HG03066 (cell line): ENCODE measurements at regions not wholly inside any gene's neighbourhood (a gene's known extent, or its start where the extent isn't known, plus 50 kb on each side); places are given as distances from the start of the nearest gene placed in this dataset.
"Not testable (repeated sequence)": the region's sequence is repeated elsewhere in the genome, so short reads cannot be mapped to it uniquely, and the experiment has no call there.

Source experiments
- ATAC-seq: cut with Tn5 transposase; IDR thresholded peaks from one replicate; pipeline ENCODE4 v1.9.1; 2021; ENCODE audit warnings: low read depth; ENCODE audit not compliant: unreplicated experiment

DNA sequence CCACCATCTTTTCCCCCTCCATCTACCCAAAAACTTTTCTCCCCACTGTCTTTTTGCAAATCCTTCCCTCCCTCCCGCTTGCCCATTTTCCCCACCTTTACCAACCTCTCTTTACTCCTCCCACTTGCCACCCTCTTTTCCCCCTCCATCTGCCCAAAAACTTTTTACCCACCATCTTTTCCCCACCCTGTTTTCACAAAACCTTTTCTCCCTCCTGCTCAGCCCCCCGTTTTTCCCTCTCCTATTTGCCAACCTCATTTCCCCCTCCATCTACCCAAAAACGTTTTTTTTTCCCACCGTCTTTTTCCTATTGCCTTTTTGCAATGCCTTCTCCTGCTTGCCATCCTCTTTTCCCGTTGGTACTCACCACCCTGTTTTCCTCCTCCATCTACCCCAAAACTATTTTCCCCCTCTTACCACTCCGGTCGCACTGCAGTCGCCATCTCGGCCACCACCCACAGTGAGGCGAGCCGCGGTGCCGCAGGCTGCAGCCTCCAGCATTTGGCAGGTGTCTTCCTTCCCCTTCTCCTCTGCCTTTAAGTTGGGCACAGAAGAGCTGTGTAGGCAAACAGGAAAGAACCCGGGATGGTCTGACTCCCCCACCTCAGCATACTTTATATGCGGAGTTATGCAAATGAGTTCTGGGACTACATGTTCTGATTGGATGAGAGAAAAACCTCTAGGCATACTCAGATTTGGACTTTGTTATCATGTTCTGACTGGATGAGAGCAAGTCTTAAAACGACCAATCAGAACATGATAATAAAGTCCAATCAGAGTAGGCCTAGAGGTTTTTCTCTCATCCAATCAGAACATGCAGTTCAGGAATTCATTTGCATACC is 121.2 kb upstream of the VPREB1 start:
- no peak for ATAC-seq

DNA sequence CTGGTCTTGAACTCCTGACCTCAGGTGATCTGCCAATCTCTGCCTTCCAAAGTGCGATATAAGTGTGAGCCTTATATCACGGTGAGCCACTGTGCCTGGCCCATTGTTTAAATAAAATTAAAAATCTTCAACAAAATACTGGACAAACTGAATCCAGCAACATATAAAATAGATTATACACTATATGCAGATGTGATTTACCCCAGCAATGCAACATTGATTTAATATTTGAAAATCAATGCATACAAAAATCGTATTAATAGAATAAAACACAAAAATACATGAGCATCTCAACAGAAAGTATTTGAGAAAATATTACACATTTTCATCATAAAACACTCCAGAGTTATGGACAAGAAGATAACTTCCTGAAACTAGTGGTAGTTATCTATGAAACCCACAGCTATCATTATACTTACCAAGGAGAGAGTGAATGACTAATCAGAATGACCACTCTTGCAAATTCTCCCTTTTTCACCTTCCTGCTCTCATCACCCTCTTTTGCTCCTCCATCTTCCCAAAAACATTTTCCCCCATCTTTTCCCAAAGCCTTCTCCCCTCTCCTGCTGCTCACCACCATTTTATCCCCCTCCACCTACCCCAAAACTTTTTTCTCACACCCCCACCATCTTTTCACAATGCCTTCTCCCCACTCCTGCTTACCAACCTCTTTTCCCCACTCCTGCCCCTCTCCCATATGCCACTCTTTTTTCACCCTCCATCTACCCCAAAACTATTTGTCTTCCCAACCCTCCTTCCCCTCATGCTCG is 122.1 kb upstream of the VPREB1 start:
- ATAC-seq = no peak

DNA sequence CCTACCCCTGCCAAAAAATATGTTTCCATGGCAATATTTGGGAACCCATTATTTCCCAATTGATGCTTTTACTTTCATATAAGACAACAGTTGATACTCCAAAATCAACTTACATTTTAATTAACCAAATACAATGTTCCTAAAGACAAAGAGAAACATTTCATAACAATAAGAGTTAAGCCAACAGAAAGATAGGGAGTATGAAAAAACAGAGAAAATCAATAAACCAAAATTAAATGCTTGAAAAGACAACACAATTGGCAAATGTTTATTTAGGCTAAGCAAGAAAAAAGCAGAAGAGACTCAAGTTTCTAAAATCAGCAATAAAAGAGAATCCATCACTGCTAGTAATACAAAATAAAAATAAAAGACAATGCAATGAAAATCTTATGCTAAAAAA is 123.1 kb upstream of the VPREB1 start:
- no peak for ATAC-seq

DNA sequence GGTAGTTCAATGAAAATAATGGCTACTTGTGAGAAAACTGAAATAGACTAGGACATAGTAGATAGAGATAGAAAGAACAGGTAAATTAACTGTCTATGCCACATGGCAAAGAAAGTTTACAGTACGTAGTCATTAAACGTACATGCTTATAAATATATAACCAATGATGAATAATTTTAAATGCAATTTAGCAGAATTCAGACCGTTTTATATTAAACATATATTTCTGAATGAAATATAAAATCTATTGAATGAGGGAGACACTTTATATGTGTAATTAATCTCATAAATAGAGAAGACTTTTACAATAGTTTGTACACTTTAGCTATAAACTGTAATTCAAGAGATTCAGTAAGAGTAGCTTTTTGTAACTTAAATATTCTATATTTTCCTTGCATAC is 124.4 kb upstream of the VPREB1 start:
- no peak for ATAC-seq

DNA sequence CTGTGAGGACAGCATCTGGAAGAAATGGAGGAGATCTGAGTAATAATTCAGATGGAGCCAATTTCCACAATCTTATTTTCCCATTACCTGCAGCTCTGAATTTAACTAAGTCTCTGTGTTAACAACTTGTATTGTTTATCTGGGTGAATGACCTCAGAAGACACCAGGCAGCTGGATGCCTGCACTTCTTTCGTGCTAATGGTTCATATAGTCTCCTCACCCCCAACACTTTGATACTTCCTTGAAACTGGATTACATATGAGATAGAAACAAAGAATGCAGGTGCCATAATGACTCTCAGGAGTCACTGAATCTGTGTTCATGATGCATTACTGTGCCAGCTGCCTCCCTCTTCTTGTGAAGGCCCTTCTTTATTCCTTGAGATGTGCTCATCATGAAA is 125.6 kb upstream of the VPREB1 start:
- ATAC-seq = no peak

DNA sequence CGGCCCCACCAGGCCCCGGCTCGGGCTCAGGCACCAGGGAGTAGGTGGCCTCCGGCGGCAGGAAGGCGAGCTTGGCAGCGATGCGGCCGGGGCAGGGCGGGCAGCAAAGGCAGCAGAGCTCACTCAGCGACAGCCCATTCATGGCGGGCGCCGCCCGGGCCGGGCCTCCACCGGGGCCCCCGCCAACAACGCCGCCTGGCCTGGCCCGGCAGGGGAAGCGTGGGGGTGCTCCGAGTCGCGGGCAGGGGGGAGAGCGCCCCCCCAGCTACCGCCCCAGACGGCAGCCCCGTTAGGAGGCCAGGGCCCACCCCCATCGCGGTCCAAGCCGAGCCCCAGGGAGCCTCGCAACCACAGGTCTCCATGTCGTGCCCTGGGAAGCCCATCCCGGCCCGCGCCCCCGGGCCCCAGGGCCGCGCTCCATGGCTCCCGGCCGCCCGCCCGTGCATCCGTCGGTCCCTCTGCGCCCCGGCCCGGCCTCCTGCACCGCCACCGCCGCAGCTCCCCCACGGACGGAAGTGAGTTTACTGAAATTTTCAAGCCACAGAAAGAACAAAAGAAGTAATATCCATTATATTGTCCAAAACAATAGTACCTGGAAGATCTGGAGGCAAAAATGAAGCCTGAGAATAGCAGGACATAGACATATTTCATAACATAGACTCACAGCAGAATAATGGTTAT is 126.6 kb upstream of the VPREB1 start:
- ATAC-seq = not testable (repeated sequence)

DNA sequence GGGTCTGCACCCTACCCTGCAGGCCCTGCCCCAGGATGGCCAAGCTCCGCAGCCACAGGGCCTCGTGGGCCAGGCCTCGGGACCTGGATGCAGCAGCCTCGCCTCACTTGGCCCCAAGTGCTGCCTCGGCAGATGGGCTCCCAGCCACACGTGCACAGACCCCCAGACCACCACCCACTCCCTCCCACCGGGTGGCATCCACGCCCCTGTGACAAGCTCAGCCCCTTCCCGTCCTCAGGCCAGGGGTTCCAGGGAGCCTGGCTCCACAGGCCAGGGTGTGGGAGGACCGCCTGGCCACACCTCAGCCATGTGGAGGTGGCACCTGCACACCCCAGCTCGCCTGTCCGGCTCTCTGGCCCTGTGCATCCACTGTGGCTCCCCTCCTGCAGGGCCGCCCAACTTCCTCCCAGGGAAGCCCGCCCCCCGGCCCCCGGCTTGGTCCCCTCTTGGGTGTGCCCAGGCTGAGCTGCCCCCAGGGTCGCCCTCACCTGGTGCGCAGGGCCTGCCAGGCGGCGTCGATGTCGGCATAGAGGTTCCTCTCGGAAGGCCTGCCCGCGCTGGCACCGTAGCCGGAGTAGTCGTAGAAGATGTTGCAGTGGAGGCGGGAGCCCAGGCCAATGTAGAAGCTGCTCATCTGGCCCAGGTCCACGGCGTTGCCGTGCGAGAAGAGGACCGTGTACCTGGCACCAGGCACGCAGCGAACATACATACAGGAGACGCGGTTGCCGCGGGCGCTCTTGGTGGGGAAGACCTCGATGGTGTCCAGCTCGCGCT is 127.4 kb upstream of the VPREB1 start:
- ATAC-seq = not testable (repeated sequence)

DNA sequence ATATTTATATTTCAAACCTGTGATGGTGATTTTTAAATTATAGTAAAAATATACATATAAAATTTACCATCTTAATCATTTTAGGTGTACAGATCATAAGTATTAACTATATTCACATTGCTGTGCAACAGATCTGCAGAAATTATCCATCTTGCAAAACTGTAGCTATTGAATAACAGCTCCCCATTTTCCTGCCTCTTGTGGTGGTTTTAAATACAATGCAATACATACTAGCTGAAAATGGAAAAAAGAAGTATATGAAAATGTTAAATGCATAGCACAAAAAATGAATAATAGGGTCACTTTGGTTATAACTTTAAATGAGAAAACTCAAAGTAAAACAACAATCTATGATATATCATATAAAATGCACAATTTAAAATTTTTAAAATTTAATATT is 130.9 kb upstream of the VPREB1 start:
- ATAC-seq = no peak

DNA sequence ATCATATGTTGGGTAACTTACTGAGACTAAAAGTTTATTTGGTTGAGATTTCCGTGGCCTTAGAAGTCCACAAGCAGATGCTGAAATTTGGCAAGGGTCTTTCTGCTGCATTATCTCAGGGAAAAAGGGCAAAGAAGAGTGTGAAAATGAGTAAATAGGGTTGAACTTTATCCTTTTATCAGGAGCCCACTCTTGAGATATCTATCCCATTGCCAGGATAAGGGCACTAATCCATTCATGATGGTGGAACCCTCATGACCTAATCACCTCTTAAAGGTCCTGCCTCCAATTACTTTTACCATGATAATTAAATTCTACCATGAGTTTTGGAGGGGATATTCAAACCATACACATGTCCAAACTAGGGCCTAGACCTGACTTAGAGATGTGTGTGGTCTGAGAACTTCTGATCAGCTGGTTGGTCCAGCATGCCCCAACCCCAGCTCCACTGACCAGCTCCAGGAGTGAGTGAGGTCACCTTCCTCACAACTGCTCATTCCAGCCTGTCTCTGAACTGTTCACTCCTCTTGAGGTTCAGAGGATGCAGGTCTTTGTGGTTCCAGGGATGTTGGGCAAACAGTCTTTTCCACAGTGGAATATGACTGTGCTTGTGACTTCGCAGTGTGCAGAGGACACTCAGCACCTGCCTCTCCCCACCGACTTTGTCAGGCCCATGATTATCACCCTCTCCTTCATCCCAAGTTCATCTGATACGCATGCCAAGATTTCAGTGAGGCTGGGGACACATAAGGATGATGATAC is 130.1 kb upstream of the TOP3B start:
- no peak for ATAC-seq

DNA sequence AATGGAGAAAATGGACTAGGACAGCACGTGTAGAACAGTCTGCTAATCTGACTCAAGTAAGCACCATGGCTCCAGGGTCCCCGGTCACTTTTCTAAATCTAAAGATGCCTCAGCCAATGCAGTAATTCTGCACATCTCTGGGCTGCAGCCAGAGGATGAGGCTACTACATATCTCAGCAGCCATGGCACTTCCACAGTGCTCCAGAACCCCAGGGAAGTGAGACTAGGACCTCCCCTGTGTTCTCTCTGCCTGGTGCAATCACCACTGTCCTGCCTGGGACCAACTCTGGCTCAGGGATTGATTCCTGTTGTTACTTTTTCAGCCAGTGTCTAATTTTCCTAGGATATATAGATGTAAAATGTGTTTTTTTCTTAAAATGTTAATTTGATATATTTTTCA is 129.4 kb upstream of the TOP3B start:
- no peak for ATAC-seq

DNA sequence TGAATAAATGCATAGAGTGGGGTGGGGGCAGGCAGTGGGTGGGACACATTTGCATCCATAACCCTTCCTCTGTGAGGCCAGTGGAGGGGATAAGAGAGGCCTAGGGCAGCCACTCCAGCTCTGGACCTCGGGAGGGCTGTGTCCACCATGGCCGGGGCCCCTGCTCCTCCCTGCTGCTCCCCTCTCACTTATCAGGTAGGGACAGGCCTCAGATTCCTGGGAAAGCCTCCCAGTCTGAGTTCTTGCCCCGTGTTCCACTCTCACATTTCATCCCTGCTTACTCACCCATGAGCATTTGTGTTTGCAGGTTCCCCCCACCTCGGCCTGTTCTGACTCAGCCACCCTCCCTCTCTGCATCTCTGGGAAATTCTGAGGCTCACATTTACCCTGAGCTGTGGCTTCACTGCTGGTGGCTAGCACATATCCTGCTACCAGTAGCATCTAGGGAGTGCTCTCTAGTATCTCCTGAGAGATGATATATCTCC is 128.7 kb upstream of the TOP3B start:
- peak; percentile 56 for ATAC-seq

DNA sequence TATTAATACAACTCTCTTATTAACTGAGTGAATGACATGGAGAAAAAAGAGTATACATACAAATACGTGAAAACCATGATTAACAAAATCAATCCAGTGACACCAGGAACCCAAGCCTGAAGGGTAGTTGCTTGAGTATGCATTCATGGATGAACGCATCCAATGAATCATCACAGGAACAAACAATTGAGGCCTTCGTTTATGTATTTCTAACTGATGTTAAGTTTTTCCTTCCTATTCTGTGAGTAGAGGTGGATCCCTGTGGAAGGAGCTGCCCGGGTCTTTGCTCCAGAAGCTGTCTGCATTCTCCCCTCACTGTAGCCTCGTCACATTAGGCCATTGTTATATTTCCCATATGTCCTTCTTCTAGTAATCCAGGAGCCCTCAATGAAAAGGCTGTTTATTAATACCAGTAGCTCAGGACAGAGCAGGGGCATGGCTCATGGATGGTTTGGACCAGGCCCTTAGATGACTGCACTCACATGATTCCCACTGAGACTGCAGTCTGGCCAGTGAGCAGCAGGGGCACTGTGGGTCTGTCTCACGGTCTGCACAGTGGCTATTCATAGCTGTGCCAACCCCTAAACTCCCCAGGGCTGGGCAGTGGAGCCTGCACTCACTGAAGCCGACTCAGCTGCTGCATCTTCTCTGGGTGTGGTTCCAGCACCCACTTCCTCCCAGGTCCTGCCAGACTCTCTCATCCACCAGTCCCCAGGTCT is 128.1 kb upstream of the TOP3B start:
- peak; percentile 88 for ATAC-seq

DNA sequence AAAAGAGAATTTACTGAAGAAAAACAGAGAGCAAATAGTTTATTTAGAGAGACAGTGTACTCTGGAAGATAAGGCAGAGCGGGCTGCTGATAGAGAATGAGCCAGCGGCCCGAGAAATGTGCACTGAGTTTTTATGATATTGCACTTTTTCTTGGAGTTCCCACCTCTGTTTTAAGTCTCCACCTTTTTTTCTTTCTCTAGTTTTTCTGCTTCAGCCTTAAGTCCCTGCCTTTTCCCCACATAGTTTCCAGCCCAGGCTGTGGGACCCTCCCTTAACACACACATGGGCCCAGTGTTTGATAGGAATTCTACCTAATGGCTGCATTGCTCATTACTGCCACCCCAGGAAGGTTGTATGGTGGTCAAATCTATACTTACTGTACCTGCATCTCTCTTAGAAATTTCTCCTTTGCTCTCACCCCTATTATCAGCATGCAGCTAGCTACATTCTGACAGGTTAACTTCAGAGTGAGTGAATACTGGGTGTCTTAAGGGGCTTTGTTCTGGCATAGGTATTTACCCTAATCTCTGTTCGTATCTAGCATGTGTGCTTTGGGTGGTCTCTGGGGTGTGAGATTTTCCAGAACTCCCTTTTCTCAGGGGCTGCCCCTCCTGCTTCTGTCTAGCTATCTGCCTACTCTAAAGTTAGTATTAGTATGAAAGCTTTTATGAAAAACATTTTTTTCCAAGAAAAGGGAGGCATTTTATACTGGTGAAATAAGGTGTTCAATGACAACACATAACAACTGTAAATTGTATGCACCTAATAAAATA is 127.3 kb upstream of the TOP3B start:
- no peak for ATAC-seq

DNA sequence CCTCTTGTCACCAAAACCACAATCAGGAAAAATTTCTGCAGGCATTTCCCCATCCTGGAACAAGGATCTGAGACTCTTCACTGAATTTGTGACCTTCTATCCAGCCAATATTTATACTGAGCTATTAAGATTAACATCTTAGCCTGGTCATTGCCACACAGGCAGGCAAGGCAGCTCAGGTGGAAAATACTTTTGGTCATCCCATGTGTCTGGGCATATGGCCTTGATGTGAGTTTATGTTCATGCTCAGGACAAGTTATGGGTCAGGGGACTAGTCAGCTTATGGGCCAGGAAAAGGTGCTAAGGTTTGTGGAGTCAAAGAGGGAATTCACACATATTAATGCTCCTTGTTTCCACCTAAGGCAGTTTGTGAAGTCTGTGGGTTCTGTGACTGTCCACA is 124.3 kb upstream of the TOP3B start:
- ATAC-seq = no peak

DNA sequence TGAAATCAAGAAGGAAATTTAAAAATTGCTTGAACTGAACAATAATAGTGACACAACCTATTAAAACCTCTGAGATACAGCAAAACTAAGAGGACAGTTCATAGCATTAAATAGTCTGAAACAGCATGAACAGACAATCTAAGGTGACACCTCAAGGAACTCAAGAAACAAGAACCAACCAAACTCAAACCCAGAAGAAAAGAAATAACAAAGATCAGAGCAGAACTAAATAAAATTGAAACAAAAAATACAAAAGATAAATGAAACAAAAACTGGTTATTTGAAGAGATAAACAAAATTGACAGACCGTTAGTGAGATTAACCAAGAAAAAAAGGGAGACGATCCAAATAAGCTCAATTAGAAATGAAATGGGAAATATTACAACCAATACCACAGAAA is 122.8 kb upstream of the TOP3B start:
- ATAC-seq = no peak

DNA sequence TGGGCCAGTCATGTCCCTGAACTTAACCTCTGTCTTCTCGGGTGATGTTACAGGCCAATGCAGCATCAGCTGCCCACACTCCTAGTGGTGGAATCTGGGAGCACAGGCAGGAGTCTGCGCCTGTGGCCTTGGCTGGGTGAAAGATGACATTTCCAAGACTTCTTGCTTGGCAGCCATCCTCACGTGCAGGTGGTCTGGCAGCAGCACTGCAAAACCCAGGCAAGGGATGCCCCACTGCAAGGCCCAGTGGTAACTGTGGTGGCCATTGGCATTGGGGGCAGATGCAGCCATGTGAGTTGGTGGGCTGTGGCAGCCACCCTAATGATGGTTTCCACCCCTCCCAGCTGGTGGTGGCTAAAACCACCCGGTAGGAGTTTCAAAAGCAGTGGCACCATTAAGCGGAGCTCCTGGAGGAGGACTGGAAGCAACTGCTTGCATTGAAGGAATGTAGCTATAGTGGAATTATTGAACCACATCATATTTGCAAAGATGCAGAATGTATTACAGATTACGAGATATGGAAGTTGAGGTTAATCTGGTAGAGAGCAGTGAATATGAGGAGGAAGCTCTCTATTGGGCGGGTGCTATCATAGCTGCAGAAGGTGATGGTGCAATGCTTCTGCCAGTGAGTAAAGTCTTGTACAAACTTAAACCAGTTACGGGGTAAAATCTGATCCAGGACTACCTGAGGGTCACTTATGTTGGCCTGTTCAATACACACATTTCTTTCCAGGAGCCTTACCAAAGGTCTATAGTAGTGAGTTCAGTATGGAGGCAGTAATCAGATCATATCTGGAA is 120.7 kb upstream of the TOP3B start:
- ATAC-seq = no peak
